ENCODE measurements at regions not wholly inside any gene's neighbourhood (a gene's known extent, or its start where the extent isn't known, plus 50 kb on each side); places are given as distances from the start of the nearest gene placed in this dataset.

GRCh38 chr11:106442032-106442431, 364.6 kb downstream of the AASDHPPT start:
- no peak for TF ChIP-seq CTCF (conservative IDR thresholded peaks at IDR 0.05; ENCODE audit: low read depth, low read length)
- no peak for TF ChIP-seq EZH2 (IDR thresholded peaks at IDR 0.05; ENCODE audit: borderline replicate concordance, low read depth, low read length, poor library complexity, severe bottlenecking)

All from A673 (cell line).